Right ventricle myocardium superior (tissue), 1 donor: ENCODE measurements at regions not wholly inside any gene's neighbourhood (a gene's known extent, or its start where the extent isn't known, plus 50 kb on each side); places are given as distances from the start of the nearest gene placed in this dataset.
A peak's percentile ranks its signal among the peaks of the same experiment; 100 is the strongest.
"Not testable (repeated sequence)": the region's sequence is repeated elsewhere in the genome, so short reads cannot be mapped to it uniquely, and the experiment has no call there.

ENCODE experiments used
- ATAC-seq: fragments of 200-7000 bp; cut with Tn5 transposase; one replicate; pipeline ENCODE4 v1.9.1; 2020; ENCODE audit warnings: mild to moderate bottlenecking; ENCODE audit not compliant: poor library complexity
- DNase-seq: peaks from one replicate; pipeline ENCODE4 v3.0.0-alpha.2; 2020
- intact Hi-C: fragments of 100-400 bp; cut with DNase I; formaldehyde crosslinking; loops from one replicate; pipeline ENCODE4 v1.11.2; 2022
- donor health status: DM: no; HTN: yes; CAD: no; lungs with severe emphysema.

- DNase-seq (no peak), ATAC-seq (no peak)
- intact Hi-C loops = no loop called here
These were observed 59.6 kb upstream of the MAN2A1 start for GRCh38 chr5:109630093-109630492.

DNA sequence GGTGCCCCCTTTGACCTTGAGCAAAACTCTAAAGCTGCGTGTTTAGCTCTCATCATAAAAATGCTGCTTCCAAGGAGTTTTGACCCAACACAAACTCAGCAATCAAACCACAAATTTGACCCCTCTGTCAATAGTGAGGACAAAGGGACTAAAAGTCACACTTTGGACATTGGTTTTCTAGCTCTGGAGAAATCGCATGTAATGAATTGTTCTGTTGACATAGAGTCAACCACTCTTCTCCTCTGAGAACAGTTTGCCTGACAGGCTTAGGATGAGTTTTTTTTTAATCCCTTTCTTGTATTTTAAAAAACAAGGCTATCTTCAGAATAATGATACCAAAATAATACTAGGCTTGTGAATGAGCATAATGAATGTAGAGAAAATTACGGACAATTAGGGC lies 61.1 kb upstream of the MAN2A1 start:
- DNase-seq (no peak), ATAC-seq (no peak)
- intact Hi-C loops = no loop called here

- ATAC-seq, intact Hi-C loops, DNase-seq: not testable (repeated sequence)
These were observed 68.5 kb upstream of the MAN2A1 start for GRCh38 chr5:109621266-109621665.

DNA sequence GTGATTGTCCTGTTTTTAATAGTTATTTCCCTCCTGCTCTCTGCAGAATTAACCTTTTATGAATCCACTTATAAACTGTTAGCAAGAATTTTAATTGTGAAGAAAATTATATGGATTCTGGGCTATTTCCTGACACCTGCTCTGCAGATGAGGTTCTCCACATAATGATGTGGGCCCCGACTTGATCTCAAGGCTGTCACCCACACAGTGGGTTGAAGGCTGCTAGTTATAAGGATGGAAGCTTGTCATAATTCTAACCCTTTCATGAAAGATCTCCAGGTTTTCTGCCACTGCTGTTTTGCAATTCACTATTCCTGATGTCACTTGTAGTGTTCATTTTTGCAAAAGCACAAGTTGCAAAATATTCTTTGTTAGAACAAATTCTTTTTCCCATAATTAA lies 69.1 kb upstream of the MAN2A1 start:
- intact Hi-C loops = no loop called here
- no peak for ATAC-seq
- DNase-seq = no peak

DNA sequence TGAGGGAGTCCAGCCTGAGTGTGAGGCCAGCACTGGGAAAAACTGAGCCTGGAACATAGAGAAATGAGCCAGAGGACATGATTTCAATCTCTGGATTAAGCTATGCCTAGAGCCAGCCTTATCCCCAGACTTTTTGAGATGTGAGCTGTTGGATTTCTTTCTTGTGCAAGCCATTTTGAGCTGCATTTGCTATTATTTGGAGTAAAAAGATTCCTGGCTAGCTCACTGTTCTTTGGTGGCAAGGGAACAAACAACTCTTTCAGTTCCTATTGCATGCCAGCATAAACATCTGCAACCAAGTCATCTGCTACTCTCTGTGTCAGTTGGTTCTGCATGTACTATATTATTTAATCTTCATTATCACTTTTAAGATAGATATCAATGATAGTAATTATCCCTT lies 70.1 kb upstream of the MAN2A1 start:
- DNase-seq (no peak), ATAC-seq (peak; percentile 29)
- intact Hi-C loops = no loop called here

- no peak for DNase-seq
- ATAC-seq = no peak
- intact Hi-C loops = no loop called here
These were observed 70.7 kb upstream of the MAN2A1 start for GRCh38 chr5:109619021-109619460.

DNA sequence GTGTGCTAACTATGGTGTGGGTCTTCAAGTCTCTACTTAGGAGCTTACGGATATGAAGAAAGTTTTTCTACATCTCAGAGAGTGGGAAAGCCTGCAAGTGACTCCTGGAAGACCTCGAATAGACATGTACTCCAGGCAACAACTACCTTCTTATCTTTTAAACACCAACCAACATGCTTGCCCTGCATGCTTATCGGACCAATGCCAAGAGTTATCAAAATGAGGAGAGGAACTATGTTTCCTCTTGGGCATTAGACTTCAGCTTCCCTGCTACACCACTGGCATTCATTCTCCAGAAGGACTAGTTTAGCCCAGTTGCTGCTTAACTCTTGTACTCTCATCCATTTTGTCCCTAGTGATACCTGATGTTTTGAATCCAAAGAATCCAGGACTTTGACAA lies 74.7 kb upstream of the MAN2A1 start:
- DNase-seq = no peak
- intact Hi-C loops = no loop called here
- no peak for ATAC-seq

- no peak for ATAC-seq
- intact Hi-C loops = no loop called here
- DNase-seq = no peak
These were observed 75.4 kb upstream of the MAN2A1 start for GRCh38 chr5:109614301-109614700.

DNA sequence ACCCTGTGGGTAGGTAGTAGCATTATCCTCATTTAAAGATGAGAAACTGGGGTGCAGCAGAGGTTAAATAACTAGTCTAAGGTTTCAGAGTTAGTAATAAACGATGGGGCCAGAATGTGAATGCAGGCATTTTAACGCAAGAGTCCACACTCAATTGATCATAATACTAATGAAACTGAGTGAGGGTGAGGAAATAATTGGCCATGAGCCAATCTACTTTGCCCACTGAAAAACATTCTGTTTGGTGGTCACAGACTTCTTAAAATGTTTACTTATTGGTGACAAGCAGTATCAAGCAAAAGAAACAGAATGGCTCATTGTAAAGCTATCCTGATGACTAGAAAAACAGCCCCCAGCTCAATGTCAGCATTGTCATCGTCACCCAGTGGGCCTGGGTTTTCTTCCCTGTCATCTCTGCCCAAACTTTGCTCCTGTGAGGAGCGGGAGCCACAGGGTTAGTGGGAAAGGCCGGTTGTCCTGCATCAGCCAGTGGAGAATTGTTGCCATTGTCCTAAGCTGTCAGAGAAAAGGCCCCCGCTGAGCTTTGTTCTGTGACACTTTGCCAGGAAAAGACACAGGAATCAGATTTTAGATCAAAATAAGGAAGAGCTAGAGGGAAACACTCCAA lies 77.3 kb upstream of the MAN2A1 start:
- intact Hi-C loops = no loop called here
- DNase-seq (no peak), ATAC-seq (no peak)

DNA sequence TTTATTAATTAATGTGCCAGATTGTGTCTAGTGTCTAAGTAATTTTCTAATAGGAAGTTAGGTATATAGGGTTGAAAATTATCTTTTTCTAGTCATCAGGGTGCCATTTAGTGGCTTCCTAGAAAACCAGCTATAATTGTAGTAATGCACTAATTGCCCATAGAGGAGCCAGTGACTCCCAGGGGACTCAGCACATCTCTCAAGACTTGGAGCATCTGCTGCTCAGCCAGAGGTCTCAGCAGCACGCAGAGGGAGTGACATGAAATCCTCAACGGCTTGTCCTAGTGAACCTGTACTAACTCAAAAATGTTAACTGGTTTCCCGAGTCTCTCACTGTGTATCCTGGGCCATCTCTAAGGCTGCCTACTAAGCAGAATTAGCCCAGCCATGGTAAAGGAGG lies 78.2 kb upstream of the MAN2A1 start:
- intact Hi-C loops = no loop called here
- DNase-seq = no peak
- ATAC-seq = no peak

DNA sequence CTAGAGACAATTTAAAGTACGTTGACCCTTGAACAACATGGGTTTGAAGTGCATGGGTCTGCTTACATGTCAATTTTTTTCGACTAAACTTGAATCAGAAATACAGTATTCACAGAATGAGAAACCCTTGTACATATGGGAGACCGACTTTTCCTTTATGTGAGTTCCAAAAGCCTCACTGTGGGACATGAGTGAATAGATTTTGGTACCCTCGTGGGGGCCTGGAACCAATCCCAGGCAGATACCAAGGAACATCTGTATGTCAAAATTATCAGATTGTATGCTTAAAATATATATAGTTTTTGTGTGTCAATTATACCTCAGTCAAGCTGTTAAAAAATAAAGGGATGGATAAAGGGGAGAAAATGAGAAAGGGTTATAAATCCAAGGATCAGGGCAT lies 78.7 kb upstream of the MAN2A1 start:
- intact Hi-C loops = no loop called here
- DNase-seq = no peak
- no peak for ATAC-seq

- intact Hi-C loops = no loop called here
- DNase-seq (no peak), ATAC-seq (no peak)
These were observed 79.1 kb upstream of the MAN2A1 start for GRCh38 chr5:109610581-109610980.

- no peak for DNase-seq
- intact Hi-C loops = no loop called here
- no peak for ATAC-seq
These were observed 84.5 kb upstream of the MAN2A1 start for GRCh38 chr5:109605207-109605730.

DNA sequence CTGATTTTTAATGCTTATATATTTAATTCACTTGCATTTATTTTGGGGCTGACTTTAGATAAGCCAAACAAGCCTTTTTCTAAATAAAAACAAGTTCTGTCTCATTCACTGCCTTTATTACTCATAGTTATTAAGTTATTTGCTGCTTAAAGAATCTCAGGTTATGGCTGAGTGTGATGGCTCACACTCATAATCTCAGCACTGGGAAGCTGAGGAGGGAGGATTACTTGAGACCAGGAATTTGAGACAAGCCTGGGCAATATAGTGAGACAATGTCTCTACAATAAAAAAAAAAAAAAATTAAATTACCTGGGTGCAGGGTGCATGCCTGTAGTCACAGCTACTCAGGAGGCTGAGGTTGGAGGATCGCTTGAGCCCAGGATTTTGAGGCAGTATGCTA lies 85.0 kb upstream of the MAN2A1 start:
- intact Hi-C loops = no loop called here
- no peak for ATAC-seq
- DNase-seq = no peak

GRCh38 chr5:109601736-109602135 lies 88.0 kb upstream of the MAN2A1 start:
- intact Hi-C loops = no loop called here
- no peak for DNase-seq
- no peak for ATAC-seq

- no peak for ATAC-seq
- intact Hi-C loops = no loop called here
These were observed 91.8 kb upstream of the MAN2A1 start for GRCh38 chr5:109597893-109598292.

GRCh38 chr5:109594217-109594616 lies 95.5 kb upstream of the MAN2A1 start:
- ATAC-seq (no peak), DNase-seq (no peak)
- intact Hi-C loops = no loop called here

More at GRCh38 chr5:109597893-109598292, 91.8 kb upstream of the MAN2A1 start:
- DNase-seq = no peak

DNA sequence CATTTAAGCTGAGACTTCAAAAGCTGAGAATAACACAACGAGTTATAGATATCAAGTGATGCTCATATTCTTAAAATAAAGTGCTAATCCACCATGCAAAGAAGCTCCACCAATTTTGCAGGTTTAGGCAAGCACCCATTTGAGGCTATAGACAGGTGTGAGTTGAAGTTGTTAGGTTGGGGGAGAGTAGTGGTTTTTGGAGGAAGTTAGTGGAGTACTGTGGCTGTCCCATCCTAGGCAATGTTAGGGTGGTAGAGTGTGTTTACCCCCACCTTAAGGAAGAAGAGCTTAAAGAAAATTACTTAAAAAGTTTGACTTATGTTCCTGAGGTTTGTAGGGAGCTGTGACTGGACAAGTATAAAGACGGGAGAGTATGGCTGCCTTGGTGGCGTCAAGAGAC lies 98.9 kb upstream of the MAN2A1 start:
- DNase-seq = no peak
- no peak for ATAC-seq
- intact Hi-C loops = no loop called here

DNA sequence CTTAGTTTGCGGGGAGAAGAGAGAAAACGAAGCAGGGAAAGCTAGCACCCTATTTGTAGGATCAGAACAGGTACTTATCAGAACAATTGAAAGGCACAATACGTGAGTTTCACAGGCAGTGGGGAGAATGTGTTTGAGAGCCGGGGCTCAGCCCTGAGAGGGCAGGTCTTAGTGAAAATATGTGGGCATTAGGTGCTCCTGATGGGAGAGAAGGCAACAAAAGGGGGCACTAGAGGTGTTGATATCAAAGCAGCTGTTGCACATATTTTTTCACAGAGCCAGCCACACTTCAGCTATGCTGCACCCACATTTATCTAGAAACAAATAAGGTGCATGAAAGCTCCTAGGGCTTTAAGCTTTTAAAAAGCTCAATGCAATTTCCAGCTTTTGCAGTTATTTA lies 99.7 kb upstream of the MAN2A1 start:
- no peak for ATAC-seq
- no peak for DNase-seq
- intact Hi-C loops = no loop called here

GRCh38 chr5:109589239-109589638 lies 100.5 kb upstream of the MAN2A1 start:
- ATAC-seq (no peak), DNase-seq (no peak)
- intact Hi-C loops = no loop called here
